Fibroblast of skin of right biceps (primary cell): ENCODE measurements at regions not wholly inside any gene's neighbourhood (a gene's known extent, or its start where the extent isn't known, plus 50 kb on each side); places are given as distances from the start of the nearest gene placed in this dataset.
"Not testable (repeated sequence)": the region's sequence is repeated elsewhere in the genome, so short reads cannot be mapped to it uniquely, and the experiment has no call there.

Source experiments
- DNase-seq: peaks from one replicate; pipeline ENCODE4 v3.0.0-alpha.2; 2013

DNA sequence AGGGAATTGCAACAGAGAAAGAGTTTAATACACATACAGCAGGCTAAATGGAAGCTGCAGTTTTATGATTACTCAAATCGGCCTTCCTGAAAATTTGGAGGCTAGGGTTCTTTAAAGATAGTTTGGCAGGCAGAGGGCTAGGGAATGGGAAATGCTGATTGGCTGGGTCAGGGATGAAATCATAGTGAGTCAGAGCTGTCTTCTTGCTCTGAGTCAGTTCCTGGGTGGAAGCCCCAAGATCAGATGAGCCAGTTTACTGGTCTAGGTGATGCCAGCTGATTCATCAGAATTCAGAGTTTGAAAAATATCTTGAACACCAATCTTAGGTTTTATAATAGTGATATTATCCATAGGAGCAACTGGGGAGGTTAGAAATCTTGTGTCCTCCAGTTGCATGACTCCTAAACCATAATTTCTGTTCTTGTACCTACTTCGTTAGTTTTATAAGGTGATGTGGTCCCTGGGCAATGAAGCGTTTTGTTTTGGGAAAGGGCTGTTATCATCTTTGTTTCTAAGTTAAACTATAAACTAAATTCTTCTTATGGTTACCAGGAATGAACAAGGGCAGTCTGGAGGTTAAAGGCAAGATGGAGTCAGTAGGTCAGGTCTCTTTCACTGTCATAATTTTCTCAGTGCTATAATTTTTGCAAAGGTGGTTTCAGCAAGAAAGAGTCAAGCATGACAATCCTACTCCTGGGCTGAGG lies 257.8 kb upstream of the CCDC196 start:
- peak; percentile 61 for DNase-seq

DNA sequence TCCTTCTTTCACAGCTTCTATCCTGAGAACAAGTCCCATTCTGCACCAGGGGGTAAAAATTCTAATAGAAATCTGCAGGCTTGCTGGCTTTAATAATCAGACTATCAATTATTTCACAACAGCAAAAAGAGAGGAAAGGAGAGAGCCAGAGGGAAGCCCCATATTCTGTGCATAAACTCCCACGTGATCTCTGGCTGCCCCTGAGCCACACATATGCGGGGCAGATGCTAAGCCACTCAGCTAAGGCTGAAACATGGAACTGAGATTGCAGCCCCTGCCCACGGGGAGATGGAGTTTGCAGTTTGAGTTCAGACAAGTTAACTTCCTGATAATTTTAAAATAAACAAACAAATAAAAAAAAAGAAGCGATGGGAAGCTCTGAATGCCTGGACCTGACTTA lies 254.4 kb upstream of the CCDC196 start:
- DNase-seq = no peak

DNA sequence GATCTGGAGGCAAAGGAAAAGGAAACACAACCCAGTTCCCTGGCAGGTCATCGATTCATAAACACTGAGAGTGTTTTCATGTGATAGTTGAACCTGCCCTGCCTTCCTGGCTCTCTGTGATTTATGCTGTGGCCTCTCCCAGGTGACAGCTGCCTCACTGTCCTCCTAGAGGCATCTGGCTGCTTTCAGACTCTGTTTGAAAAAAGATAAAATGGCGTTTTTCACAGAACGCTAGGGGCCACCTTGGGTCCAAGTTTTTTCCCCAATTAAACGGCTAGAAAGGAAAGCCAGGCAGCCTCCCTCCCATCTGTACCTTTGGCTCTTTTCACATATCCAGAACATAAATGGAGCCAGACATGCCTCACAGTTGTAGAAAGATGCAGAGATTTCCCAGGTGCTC lies 252.6 kb upstream of the CCDC196 start:
- DNase-seq = no peak

DNA sequence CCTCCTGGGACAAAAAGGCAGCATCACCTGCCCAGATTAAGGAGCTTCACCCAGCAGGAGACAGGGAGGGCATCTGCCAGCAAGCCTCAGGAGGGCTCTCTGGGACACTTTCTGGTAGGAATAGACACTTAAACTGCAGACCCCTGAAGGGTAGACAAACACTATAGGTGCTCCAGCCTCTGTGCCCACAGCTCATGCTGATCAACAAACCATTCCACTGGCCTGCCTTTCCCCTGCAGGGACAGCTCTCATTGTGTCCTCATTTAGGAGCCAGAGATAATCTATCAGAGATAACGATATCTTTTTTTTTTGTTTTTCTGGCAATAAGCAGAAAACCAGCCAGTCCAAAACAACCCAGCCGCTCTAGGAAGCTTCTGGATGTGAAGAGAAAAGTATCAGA lies 251.8 kb upstream of the CCDC196 start:
- no peak for DNase-seq

DNA sequence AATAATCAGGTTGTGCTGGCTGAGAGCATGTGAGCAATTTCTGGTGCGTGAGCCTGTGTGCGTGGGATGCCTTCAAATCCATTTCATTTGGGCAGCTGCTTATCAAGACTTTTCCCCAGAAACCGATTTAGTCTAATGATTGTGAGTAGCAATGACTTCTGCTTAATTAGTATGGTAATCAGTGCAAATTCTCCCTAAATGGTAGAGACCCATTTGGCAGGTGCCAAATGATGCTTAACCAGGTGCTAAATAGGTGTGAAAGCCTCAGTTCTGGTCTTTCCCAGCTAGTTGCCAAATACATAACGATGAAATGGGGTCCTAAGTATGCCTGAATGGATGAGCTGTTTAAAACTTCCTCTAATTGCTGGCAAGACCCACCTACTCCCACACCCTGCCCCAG lies 248.4 kb upstream of the CCDC196 start:
- no peak for DNase-seq

DNA sequence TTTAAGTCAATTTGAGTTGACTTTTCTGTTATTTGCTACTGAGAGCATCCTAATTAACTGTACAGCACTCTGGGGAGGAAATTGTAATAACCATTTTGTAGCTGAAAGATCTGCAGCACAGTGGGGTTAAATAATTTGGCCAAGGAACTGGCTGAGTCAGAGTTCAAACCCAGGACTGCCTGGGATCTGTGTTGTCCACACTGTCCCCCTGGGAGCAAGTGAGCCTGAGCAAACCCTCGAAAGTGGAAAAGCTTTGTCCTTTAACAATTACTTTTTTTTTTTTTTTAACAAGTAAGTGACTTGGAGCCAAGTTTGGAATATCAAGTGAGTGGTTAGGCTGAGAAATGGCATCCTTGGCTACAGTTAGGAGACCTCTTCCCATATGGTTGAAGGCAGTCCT lies 247.2 kb upstream of the CCDC196 start:
- DNase-seq = no peak

DNA sequence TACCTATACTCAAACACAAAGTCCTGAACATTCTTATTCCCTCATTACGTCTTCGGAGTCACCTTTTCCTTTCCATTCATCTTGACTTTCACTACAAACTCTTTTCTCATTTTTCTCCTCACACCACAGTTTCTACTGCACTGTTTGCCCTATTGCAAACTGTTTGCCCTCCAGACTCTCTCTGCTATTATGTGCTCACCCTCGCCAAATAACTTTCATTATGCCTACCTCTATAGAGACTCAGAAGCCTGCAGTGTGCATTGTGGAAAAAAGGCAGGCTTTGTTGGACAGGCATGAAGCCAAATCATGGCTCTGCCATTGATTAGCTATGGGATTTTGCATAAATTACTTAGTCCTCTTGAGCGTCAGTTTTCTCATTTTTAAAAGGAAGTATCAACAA lies 246.6 kb upstream of the CCDC196 start:
- DNase-seq = no peak

DNA sequence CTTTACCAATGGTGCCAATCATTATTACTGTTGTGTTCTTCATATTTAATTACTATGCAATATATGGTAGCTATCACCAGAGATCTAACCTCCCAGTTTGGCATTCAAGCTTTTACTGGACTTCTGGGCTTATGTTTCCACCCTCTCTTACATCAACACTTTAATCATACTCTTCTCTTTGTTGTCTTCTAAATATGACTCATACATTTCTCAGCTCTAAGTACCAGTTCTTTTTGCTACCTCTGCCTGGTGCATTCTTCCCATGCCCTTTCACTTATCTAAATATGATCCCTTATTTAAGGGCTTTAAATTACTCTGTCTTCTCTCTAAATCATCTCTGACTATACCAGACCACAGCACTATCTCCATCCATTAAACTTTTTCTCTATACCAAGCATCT lies 246.1 kb upstream of the CCDC196 start:
- peak; percentile 1 for DNase-seq

DNA sequence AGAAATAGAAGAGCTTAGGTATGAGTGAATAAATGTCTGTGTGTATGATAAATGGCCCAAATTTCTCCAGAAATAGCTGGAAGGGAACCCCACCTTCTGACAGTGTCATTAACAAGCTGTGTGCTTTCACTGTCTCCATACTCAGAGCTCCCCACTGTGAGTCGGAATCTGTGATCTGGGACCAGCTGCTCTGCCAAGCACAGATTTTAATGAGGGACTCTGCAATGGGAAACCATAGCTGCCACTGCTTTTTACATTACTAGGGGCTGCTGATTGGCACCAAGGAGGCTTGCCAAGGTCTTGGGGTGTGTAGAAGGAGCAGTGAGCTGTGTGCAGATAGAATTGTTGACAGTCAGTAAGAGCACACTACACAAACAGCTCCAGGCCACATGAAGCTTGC lies 244.2 kb upstream of the CCDC196 start:
- DNase-seq = no peak

DNA sequence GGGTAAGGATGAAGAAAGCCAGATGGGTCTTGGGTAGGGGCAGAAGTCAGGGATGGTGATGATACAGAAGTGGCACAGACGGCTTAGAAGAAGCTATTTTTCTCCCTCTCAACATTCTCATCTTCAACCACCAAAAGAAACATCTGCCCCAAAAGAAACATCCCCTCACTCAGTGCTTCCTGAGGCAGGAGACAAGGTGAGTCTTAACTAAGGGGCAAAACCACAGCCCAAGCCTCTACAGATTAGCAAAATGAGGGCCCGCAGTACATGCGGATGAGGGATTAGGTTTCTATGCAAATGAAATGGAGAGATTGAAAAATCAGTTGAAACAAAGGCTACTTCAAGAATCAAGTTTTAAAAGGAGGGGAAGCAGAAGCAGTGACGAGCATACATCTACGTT lies 241.3 kb upstream of the CCDC196 start:
- DNase-seq = no peak

DNA sequence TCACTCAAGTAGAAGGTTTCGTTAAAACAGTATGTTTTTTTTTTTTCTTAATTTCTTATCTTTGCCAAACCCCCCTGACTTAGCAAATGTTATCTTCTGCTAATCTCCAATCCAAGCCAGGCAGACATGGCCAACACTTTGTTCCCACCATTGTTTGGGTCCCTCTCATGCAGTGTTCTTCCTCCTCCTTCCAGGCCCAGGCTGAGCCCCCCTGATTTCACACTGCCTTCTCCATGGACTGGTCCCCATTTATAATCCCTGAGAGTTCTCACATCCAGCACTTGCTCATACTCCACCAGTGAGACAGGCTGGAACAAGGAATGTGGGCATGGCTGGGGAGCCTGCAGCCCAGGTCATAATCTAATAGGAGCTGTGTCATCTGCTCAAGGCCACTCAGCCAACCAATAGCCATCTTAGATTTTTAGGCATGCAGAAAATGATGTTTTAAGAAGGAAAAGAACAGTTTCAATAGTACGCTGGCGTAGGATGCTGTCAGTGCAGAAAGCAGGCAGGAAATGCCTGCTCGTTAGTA lies 238.4 kb upstream of the CCDC196 start:
- DNase-seq = peak; percentile 12

DNA sequence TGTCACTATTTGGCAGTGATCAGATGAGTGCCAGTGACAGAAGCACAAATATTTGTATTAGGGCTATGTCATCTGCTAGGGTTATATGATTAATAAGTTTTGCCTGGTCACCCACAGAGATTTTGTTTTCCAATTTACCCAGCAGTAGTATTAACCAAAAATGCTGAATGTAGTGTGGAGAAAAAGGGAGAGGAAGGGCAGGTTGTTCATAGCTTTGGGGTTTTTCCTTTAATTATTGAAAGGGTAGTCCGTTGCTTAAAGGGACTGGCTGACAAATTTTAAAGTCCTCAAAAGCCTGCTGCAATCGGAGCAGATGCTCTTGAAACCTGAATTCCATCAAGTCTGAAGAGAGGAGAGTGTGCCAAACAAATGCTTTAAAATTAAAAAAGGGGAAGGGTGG lies 237.9 kb upstream of the CCDC196 start:
- DNase-seq = no peak

DNA sequence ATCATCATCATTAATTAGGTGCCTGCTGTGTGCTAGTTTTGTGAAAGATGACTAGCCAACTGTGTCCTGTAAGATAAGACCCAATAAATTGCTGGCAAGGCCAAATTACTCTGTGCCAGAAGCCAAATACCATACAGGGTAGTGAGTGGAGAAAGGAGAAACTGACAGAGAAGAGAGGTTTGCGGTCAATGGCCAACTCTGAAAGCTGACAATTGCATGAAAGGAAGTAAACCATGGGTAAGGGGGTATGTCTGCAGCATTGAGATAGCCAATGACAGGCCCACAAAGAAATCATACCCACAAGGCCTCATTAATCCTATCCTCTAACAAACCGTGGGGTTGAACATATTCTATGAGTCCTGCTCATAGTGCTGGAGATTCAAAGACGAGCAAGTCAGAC lies 236.6 kb upstream of the CCDC196 start:
- DNase-seq = no peak

DNA sequence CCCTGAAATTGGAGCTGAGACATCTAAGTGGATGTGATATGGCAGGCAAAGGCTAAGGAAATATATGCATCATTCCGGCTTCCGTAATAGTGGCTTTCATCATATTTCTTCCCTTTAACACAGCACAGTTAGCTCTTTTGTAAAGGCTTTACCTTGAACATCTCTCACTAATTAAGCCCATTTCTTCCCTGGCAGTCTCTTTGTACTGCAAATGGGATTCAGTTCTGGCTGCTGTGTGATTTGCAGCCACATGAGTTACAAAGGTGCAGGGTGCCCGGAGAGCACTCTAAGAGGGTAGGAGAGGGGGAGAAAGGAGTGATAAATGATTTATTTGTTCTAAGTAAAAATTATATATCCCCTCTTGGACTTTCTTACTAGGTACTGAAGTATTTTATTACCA lies 232.1 kb upstream of the CCDC196 start:
- no peak for DNase-seq

DNA sequence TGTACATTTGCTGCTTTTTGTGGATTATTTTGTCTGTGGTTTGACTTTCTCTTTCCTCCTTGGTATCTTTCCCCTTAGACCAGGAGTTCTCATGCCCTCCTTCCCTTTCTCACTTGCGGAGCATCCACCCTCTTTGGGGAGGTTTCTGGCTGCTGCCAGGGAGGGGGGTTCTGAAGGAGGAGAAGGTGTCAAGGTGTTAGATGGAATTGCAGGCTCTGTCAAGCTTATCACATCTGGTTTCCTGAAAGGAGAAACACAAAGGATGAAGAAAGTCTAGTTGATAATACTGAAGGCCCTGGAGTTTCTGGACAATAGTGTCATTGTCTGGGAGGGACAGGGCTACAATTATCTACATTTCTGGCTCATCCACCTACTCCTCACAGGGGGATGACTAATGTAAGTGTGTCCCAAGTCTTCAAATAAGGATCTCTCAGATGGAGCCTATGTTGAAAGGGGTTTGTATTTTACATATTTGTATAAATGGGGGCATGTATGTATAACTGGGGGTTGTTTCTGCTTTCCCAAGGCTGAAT lies 217.3 kb upstream of the CCDC196 start:
- DNase-seq = no peak

DNA sequence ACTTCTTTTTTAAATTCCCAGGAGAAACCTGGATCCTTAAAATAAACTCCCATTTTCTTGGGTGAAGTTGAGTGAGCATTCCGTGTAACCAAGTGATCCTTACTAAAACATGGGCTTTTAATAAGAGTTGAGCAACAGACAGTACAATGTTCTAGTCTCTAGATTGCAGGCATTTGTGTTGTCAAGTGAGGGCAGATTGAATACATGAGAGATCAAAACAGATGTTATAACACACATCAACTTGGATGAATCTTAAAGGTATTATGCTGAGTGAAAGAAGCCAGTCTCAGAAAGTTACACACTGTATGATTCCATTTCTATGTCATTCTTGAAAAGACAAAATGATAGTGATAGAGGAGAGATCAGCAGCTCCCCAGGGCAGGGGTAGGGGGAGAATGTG lies 213.9 kb upstream of the CCDC196 start:
- DNase-seq = no peak

DNA sequence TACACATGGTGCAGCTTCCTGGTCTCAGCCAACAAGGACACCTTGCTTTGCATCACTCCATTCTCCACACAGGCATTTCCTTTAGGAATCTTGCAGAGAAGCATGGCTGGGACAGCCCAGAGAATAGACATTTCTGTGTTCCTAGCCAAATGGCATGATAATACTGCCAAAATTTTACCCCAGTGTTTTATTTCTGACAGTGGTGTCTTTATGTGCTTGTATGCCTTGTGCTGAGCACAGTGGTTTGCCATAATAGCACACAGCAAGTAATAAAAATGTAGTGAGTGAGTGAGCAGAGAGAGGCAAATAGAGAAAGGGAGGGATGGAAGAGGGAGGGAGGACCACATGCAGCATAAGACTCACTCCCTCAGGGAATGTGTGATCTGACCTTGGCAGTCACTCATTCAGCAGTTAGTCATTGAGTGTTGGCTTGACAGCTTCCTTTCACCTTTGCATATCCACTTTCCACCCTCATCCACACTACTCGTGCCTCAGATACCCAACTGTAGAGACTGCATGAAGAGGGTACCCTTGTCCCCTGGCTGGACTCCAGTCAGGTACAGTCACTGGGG lies 212.8 kb upstream of the CCDC196 start:
- DNase-seq = no peak

DNA sequence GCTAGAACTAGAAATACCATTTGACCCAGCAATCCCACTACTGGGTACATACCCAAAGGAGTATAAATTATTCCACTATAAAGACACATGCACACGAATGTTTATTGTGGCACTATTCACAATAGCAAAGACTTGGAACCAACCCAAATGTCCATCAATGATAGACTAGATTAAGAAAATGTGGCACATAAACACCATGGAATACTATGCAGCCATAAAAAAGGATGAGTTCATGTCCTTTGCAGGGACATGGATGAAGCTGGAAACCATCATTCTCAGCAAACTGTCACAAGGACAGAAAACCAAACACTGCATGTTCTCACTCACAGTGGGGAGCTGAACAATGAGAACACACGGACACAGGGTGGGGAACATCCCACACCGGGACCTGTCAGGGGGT lies 207.8 kb upstream of the CCDC196 start:
- not testable (repeated sequence) for DNase-seq

DNA sequence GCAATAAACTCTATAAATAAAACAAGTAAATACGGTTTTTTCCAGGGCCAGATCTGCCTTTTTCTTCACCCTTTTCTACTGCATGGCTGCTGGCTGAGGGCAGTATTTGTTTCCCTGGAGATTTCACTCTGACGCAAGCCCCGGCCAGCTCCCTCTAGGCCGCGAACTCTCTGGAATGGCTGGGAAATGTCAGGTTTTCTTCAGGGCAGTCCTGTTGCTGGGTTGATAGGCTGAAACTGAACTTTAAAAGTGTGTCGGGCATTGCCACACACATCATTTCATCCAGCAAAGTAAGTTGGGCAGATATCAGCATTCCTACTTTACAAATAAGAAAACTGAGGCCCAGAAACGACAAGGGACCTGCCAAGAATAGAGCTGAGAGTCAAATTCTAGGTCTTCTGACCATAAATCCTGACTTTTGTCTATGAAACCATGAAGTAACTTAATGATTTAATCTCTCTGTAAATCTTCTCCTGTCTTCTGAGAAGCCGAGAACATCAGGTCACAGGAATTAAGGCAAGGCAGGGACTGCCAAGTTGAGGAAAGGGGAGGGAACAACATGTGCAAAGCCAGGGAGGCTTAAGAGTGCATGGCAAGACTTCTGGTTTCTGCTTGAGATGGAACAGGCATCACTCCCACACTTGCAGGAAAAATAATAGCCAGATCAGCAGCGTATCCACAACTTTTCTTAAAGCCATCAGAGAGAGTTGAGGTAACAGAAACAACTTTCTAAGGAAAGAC lies 205.0 kb upstream of the CCDC196 start:
- no peak for DNase-seq

DNA sequence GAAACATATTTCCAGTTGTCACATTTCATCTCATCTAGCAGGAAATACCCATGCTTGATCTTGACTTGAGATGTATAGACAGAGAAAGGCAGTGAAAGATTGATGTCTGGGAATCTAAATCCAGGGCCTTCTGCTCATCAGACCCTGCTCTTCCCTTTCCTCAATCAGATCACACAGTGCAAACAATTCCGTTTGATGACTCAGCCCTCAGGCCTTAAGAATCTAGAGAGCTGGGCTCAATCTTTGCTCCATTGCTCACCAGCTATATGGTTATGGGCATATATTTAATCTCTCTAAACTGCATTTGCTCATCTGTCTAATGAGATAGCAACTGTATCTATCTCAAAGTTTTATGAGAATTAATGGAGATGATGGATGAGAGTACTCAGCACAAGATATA lies 201.8 kb upstream of the CCDC196 start:
- DNase-seq = peak; percentile 65

DNA sequence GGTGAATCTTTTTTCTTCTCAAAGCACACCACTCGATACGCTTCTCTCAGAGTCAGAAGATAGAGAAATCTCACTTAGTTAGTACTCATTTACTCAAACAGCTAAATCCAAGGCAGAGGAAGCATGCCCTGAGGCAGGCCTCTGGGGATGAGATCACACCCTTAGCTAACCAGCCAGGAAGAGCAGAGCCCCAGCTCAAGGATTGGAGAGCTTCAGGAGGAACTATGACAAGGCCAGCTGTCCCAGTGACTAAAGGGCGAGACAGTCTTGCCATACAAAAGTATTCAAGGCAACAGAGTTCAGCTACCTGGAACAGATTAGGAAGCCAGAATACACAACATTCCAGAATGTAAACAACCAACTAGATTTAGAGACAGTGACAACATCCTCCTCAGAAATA lies 197.7 kb upstream of the CCDC196 start:
- DNase-seq = no peak

DNA sequence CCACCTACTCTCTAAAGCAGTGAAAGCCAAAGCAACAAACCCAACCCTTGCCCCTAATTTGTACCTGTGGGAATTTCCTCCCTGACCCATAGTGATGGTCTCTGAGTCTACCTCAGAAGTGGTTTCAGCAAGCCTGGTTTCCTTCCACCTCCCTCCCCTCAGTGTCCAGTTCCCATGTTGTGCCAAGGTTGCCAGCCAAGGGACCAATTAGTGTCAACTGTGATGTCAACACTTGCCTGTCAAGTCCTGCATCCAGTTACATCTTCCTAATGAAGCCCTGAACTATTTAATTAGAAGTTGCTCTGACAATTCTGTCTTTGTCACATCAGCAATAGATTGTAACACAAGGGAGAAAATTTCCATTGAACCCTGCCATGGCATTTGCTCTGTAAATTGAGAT lies 194.4 kb upstream of the CCDC196 start:
- DNase-seq = no peak

DNA sequence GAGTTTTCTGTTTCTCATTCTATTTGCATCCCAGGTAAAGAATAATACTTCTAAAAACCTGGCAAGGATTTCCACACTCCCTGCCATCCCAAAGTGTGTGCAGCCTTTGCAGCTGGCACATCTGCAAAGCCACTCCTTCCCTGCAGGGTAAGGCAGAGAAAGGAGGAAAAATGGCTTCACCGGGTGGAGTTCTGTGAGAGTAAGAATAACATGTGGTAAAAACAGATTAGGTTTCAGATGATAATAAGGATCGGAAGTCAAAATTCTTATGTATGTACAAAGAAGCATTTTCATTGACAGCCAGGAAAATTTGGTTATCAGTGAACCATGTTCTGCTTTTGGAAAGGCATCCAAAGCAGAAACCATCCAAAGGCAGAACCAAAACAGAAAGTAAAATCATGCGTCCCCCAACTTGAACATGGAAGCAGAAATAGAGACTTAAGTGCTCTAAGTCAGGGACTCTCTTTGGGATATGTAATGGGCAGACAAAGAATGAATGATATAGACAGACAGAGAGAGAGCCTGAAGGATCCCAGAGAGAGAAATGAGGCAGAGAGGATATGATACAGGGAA lies 192.6 kb upstream of the CCDC196 start:
- DNase-seq = no peak

DNA sequence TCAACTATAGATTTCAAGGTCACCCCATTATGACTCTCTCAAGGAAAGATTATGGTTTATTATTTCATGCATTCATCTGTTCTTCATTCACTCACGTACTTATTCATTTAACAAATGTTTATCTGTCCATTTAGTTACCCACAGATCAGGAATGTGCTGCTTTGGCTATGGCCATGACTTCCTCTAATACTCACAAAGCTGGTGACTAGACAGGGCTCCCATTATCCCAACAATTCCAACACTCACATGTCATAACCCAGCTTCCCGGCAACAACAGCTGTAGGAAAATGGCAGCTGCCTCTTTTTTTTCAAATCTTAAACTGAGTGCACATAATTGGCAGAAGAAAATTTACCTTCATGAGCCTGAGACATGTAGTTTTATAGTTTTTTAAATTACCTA lies 190.8 kb upstream of the CCDC196 start:
- no peak for DNase-seq
